A549 (cell line): ENCODE measurements at regions not wholly inside any gene's neighbourhood (a gene's known extent, or its start where the extent isn't known, plus 50 kb on each side); places are given as distances from the start of the nearest gene placed in this dataset.
A peak's percentile ranks its signal among the peaks of the same experiment; 100 is the strongest.

ENCODE experiments used
- ATAC-seq, 2 experiments: fragments of 200-7000 bp in 1 of 2; fragments of >200 bp in 1 of 2; cut with Nextera tagmentation in 1 of 2; cut with Tn5 transposase in 1 of 2; 3 replicates each; pipeline versions ENCODE4 v1.8.0 to v1.9.1; 2018 to 2020; ENCODE audit warnings: mild to moderate bottlenecking in 1 of 2, moderate library complexity in 1 of 2
- CTCF ChIA-PET: fragments of 300-600 bp; sonication (Branson Sonifier 250); formaldehyde crosslinking; extraction: SDS; loops from one replicate; lab custom pipeline; 2021; ENCODE audit warnings: antibody characterized with exemption, inconsistent platforms; lab: Yijun Ruan, JAX
- POLR2A ChIA-PET: fragments of 350-600 bp; formaldehyde crosslinking; extraction: SDS; loops from one replicate; lab custom pipeline; 2021; ENCODE audit warnings: antibody characterized with exemption, inconsistent platforms; lab: Yijun Ruan, JAX
- DNase-seq, 2 experiments: peaks; one replicate each; pipeline versions ENCODE4 v3.0.0 to v3.0.0-alpha.2; 2011 to 2016; ENCODE audit warnings: low read depth in 1 of 2, low spot score in 1 of 2
- FAIRE-seq: peaks from 2 replicates; lab custom pipeline; 2011; peaks lifted over from hg19 to GRCh38; lab: Jason Lieb, UNC
- H3K27ac ChIP-seq, 2 experiments: fragments of >200 bp; sonication (Bioruptor Twin); formaldehyde crosslinking; 3 replicates each; pipeline ENCODE4 v1.5.1; 2016 to 2017
- H3K4me1 ChIP-seq: fragments of >200 bp; sonication (Bioruptor Twin); formaldehyde crosslinking; 3 replicates; pipeline ENCODE4 v1.6.1; 2016
- H3K4me2 ChIP-seq: fragments of >200 bp; sonication (Bioruptor Twin); formaldehyde crosslinking; 3 replicates; pipeline ENCODE4 v1.6.1; 2016
- H3K4me3 ChIP-seq: fragments of >200 bp; sonication (Bioruptor Twin); formaldehyde crosslinking; 3 replicates; pipeline ENCODE4 v1.5.1; 2016
- H3K9me3 ChIP-seq: fragments of >200 bp; sonication (Bioruptor Twin); formaldehyde crosslinking; 3 replicates; pipeline ENCODE4 v1.6.1; 2016
- CEBPB ChIP-seq, 2 experiments: fragments of >200 bp in 1 of 2; sonication (Bioruptor Twin) in 1 of 2; formaldehyde crosslinking in 1 of 2; IDR thresholded peaks; 2 replicates each; pipeline ENCODE4 v1.6.1; 2012 to 2016
- CHD2 ChIP-seq: fragments of 150-350 bp; IDR thresholded peaks from 2 replicates; pipeline ENCODE4 v1.6.1; 2014; ENCODE audit warnings: low read length; ENCODE audit not compliant: partially characterized antibody
- CHD4 ChIP-seq: fragments of 200-600 bp; sonication (generic); IDR thresholded peaks from 2 replicates; pipeline ENCODE4 v1.6.1; 2016; ENCODE audit warnings: antibody characterized with exemption, mild to moderate bottlenecking, borderline replicate concordance
- FOSL2 ChIP-seq, 2 experiments: fragments of 450-650 bp in 1 of 2; fragments of >200 bp in 1 of 2; sonication (Bioruptor Twin) in 1 of 2; formaldehyde crosslinking; IDR thresholded peaks; 2 replicates each; pipeline versions ENCODE4 v1.5.0 to v1.6.1; 2016 to 2020; ENCODE audit warnings: mild to moderate bottlenecking in 1 of 2, moderate library complexity in 1 of 2
- GATA3 ChIP-seq: IDR thresholded peaks from 2 replicates; pipeline ENCODE4 v1.6.1; 2012; ENCODE audit warnings: borderline replicate concordance
- HES2 ChIP-seq: fragments of >200 bp; sonication (Bioruptor Twin); formaldehyde crosslinking; IDR thresholded peaks from 2 replicates; pipeline ENCODE4 v1.6.1; 2016
- HEYL ChIP-seq: fragments of 250-450 bp; sonication (Bioruptor Pico); IDR thresholded peaks from 2 replicates; pipeline ENCODE4 v1.8.0; 2021; ENCODE audit warnings: mild to moderate bottlenecking, moderate library complexity
- HMGXB4 ChIP-seq: fragments of 250-450 bp; sonication (Bioruptor Pico); IDR thresholded peaks from 2 replicates; pipeline ENCODE4 v1.5.0; 2021; ENCODE audit warnings: mild to moderate bottlenecking, moderate library complexity, borderline replicate concordance
- HOXA7 ChIP-seq: fragments of 250-450 bp; sonication (Bioruptor Pico); IDR thresholded peaks from 2 replicates; pipeline ENCODE4 v1.5.0; 2020; ENCODE audit warnings: mild to moderate bottlenecking, moderate library complexity
- HOXB13 ChIP-seq: fragments of 250-450 bp; sonication (Bioruptor Pico); IDR thresholded peaks from 2 replicates; pipeline ENCODE4 v1.5.0; 2020; ENCODE audit warnings: low read depth, mild to moderate bottlenecking, moderate library complexity
- JUN ChIP-seq, 2 experiments: fragments of >200 bp; sonication (Bioruptor Twin); formaldehyde crosslinking; IDR thresholded peaks; 2 replicates in 1 of 2; 3 replicates in 1 of 2; pipeline ENCODE4 v1.6.1; 2016 to 2017
- JUNB ChIP-seq: fragments of >200 bp; sonication (Bioruptor Twin); formaldehyde crosslinking; IDR thresholded peaks from 2 replicates; pipeline ENCODE4 v1.6.1; 2016
- KDM5A ChIP-seq: fragments of 200-600 bp; sonication (generic); IDR thresholded peaks from 2 replicates; pipeline ENCODE4 v1.6.1; 2016; ENCODE audit warnings: antibody characterized with exemption, mild to moderate bottlenecking
- MAZ ChIP-seq: fragments of 150-350 bp; IDR thresholded peaks from 2 replicates; pipeline ENCODE4 v1.6.1; 2014; ENCODE audit warnings: antibody characterized with exemption, low read depth, low read length, borderline replicate concordance
- MYC ChIP-seq: IDR thresholded peaks from 2 replicates; pipeline ENCODE4 v1.6.1; 2012; ENCODE audit warnings: mild to moderate bottlenecking, inconsistent platforms, low read length, improper control_type of control experiment, borderline replicate concordance
- RAD21 ChIP-seq, 2 experiments: fragments of >200 bp in 1 of 2; sonication (Bioruptor Twin) in 1 of 2; formaldehyde crosslinking in 1 of 2; IDR thresholded peaks in 1 of 2; conservative IDR thresholded peaks in 1 of 2; 2 replicates in 1 of 2; 3 replicates in 1 of 2; pipeline ENCODE4 v1.6.1; 2012 to 2018; ENCODE audit warnings: inconsistent platforms in 1 of 2
- SMC3 ChIP-seq: fragments of >200 bp; sonication (Bioruptor Twin); formaldehyde crosslinking; IDR thresholded peaks from 3 replicates; pipeline ENCODE4 v1.6.1; 2018; ENCODE audit warnings: inconsistent platforms
- TP53 ChIP-seq: fragments of 250-450 bp; sonication (Bioruptor Pico); IDR thresholded peaks from 2 replicates; pipeline ENCODE4 v1.5.0; 2021; ENCODE audit warnings: mild to moderate bottlenecking, moderate library complexity
- ZFP36 ChIP-seq: fragments of 450-650 bp; IDR thresholded peaks from 2 replicates; pipeline ENCODE4 v1.6.1; 2014; ENCODE audit warnings: borderline replicate concordance; ENCODE audit not compliant: partially characterized antibody
- ZNF302 ChIP-seq: fragments of 250-450 bp; sonication (Bioruptor Pico); IDR thresholded peaks from 2 replicates; pipeline ENCODE4 v1.9.0; 2021; ENCODE audit warnings: inconsistent platforms, mild to moderate bottlenecking, moderate library complexity
- WGBS: methylation state at CpG from one replicate; pipeline ENCODE4 v1.1.6; 2017; ENCODE audit errors: missing lambda C conversion rate; 5-methylcytosine and 5-hydroxymethylcytosine counted together

GRCh38 chr3:107236655-107237337 lies 140.4 kb upstream of the CCDC54 start:
- ATAC-seq (no peak), DNase-seq (no peak), FAIRE-seq (no peak)
- Histone ChIP-seq H3K4me3 (no peak overlapping the region), H3K27ac (no peak overlapping the region), H3K4me2 (no peak overlapping the region), H3K4me1 (peaks cover 9% of the 10 kb centered on the region; the same call in 2 of the 3 replicates), H3K9me3 (no peaks in the 10 kb centered on the region)
- ChIA-PET CTCF (interaction anchor here (0.6 to 4.5 kb wide), 39 partner anchors 9 to 1242 kb away, joined by 3 to 43 read pairs (median 6); no protein-coding TSS in a partner anchor), POLR2A (interaction anchor here (1.0 to 1.9 kb wide), 2 partner anchors 193 to 195 kb away, joined by 3 to 8 read pairs; no protein-coding TSS in a partner anchor)
- TF ChIP-seq TP53 (CRISPR knock-in tag), result no peak
- no peak for TF ChIP-seq HOXB13 (CRISPR knock-in tag)
- peak; percentile 12 for TF ChIP-seq ZFP36
- WGBS, result 84% methylated on average over 4 of the region's 4 CpGs

- no peak for TF ChIP-seq CHD2
- TF ChIP-seq HEYL, result no peak
- no peak for ATAC-seq
- Histone ChIP-seq H3K27ac (no peak overlapping the region), H3K4me3 (no peak overlapping the region), H3K4me1 (peaks cover 12% of the 10 kb centered on the region; the same call in 2 of the 3 replicates), H3K9me3 (no peaks in the 10 kb centered on the region), H3K4me2 (no peak overlapping the region)
- FAIRE-seq, result peak; percentile 39
- POLR2A ChIA-PET, result no interaction called here
- CTCF ChIA-PET, result no interaction called here
- 76% methylated on average over 2 of the region's 2 CpGs for WGBS
- no peak for DNase-seq
Observed at GRCh38 chr3:107238787-107239186, 138.5 kb upstream of the CCDC54 start.

GRCh38 chr3:107239703-107240102 lies 137.5 kb upstream of the CCDC54 start:
- DNase-seq, result no peak
- H3K9me3 ChIP-seq, result no peaks in the 10 kb centered on the region
- H3K4me2 ChIP-seq, result peak overlapping the region; percentile 83
- H3K4me1 ChIP-seq, result peaks cover 12% of the 10 kb centered on the region; the same call in 2 of the 3 replicates
- ChIA-PET CTCF (no interaction called here), POLR2A (no interaction called here)
- H3K4me3 ChIP-seq, result peak overlapping the region; percentile 58
- peak overlapping the region; percentile 69 to 84; a peak in 4 of 6 replicates for H3K27ac ChIP-seq
- 59% methylated on average over 4 of the region's 4 CpGs for WGBS
- TF ChIP-seq JUNB (no peak), ZNF302 (CRISPR knock-in tag) (no peak), RAD21 (conservative IDR thresholded peaks at IDR 0.05 in 1 of 2, IDR thresholded peaks at IDR 0.05 in 1 of 2) (no peak), ZFP36 (no peak), CHD4 (no peak), FOSL2 (IDR thresholded peaks at IDR 0.05) (no peak), FOSL2 (CRISPR knock-in tag; IDR thresholded peaks at IDR 0.05) (no peak), SMC3 (no peak), HMGXB4 (CRISPR knock-in tag) (no peak), HOXA7 (CRISPR knock-in tag) (no peak), CEBPB (IDR thresholded peaks at IDR 0.05) (no peak), MYC (no peak), MAZ (no peak), HES2 (no peak), GATA3 (no peak), JUN (IDR thresholded peaks at IDR 0.05) (no peak), KDM5A (no peak)
- TF ChIP-seq, all 56 proteins: peak for 0
- FAIRE-seq, result no peak
- ATAC-seq, result no peak
